GM12892 (cell line): ENCODE measurements at regions not wholly inside any gene's neighbourhood (a gene's known extent, or its start where the extent isn't known, plus 50 kb on each side); places are given as distances from the start of the nearest gene placed in this dataset.

Source experiments
- POLR2A ChIP-seq: IDR thresholded peaks from 2 replicates; pipeline ENCODE4 v1.6.1; 2011; ENCODE audit warnings: low read depth, low read length, control low read depth
- POLR2AphosphoS5 ChIP-seq: IDR thresholded peaks from 2 replicates; pipeline ENCODE4 v1.6.1; 2011; ENCODE audit warnings: low read depth, low read length, control low read depth
- TAF1 ChIP-seq: IDR thresholded peaks from 2 replicates; pipeline ENCODE4 v1.6.1; 2011; ENCODE audit warnings: low read depth, mild to moderate bottlenecking, control low read depth, low read length, borderline replicate concordance

DNA sequence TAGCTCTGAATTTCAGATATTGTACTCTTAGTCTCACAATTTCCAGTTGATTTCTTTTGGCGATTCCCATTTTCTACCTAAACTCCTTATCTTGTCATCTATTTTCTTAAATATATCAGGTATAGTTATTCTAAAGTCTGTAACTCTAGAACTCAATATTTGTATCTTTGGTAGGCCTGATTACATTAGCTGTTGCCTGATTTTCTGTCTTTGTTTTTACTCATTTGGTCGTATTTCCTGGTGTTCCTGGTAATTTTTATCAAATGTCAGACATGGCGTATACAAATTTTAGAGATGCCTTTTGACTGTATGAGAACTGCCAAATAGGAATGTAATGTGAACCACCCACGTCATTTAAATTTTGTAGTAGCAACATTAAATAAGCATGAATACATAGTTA lies 266.7 kb downstream of the ZNF536 start:
- no peak for TF ChIP-seq POLR2A
- TF ChIP-seq POLR2AphosphoS5: no peak
- TF ChIP-seq TAF1: no peak
